ENCODE measurements at regions not wholly inside any gene's neighbourhood (a gene's known extent, or its start where the extent isn't known, plus 50 kb on each side); places are given as distances from the start of the nearest gene placed in this dataset.
A peak's percentile ranks its signal among the peaks of the same experiment; 100 is the strongest.
"Not testable (repeated sequence)": the region's sequence is repeated elsewhere in the genome, so short reads cannot be mapped to it uniquely, and the experiment has no call there.

GRCh38 chr1:219560856-219561255 lies 52.0 kb downstream of the ZC3H11B start:
- DNase-seq, result no peak

- DNase-seq, result no peak
Observed at GRCh38 chr1:219559899-219560298, 53.0 kb downstream of the ZC3H11B start.

GRCh38 chr1:219555806-219556205 lies 57.1 kb downstream of the ZC3H11B start:
- peak; percentile 58 for DNase-seq

DNA sequence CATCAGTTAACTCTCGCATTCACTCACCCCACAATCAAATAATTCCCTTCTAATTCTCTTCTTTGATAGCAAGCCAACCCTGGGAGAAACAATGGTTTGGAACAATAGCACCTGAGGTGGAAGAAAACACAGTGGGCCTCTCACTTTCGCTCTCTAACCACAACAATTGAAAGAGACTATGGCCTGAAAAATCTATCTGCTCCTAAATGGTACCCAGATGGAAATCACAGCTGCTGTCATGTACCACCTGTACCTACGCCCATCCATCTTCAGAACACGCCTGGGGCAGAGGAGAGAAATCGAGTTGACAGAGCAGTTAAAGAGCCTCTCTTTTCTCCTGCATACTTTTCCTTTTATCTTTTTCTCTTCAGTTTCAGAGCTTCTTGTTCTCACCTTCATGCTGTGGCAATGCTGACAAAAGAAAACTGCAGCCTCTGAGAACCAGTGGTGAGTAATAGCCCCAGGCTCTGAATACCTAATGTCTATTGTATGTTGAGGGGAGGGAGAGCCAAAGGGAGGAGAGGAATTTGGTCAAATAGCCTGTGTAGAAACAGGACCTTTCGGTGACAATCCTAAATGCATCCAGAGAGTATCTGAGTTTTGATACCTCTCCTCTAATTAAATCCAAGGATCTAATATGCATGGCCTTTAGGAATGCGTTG lies 57.7 kb downstream of the ZC3H11B start:
- no peak for DNase-seq

DNA sequence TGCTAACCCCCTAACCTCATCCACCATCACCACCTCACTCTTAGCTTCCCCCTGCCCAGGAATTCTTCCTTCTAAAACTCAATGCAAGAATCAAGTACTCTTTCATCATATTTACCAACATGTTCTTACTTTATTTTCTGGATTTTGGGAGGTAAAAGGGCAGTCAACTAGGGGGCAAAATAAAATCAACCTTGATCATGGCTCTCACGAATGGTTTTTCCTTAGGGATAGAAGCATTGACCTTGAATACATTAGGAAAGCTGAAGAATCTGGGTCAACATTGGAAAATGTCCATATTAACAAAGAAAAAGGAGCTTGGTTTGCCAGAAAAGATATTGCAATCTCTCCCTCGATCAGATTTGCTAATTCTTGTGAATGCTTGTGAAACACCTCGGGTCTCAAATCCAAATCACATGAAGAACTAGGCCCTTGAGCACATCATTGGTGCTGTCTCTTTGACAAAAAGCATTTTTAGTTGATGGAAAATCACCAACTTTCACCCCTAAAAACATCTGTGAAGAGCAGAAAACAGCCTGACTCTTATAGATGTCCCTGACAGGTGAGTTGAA lies 58.9 kb downstream of the ZC3H11B start:
- no peak for DNase-seq

DNA sequence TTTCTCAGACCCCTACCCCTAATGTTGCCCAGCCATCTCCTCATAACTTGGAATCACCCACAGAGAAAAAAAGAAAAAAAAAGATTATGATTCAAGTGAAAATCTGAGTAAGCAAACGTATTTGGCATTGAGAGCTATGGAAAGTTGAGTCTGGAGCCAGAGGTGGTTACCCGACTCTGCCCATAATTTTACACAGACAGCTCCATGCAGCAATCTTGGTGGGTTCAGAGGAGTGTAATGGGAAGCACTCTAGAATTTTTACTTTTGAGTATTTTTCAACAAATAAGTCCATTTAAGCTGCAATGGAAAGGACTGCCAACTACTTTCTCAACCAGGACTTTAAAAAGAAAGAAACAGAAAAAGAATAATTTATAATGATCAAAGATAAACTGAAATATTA lies 62.7 kb downstream of the ZC3H11B start:
- DNase-seq, result no peak

GRCh38 chr1:219549215-219549614 lies 63.7 kb downstream of the ZC3H11B start:
- DNase-seq, result no peak

DNA sequence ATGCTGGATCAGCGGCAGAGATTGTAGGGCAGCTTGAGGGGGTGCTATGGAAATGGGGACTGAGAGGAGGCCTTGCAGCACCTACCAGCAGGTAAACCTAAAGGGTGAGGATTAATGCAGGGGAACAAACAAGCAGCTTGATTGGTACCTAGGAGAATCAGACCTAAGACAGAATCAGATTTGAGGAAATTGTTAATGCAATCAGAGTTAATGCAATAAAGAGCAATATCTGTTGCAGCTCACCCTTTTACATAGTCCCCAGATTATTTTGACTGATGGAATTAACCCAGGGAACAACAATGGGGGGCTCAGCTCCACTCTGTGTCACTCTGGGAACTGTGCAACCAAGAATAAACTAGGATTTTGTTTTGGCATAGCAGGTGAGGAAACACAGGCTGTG lies 64.5 kb downstream of the ZC3H11B start:
- no peak for DNase-seq

DNA sequence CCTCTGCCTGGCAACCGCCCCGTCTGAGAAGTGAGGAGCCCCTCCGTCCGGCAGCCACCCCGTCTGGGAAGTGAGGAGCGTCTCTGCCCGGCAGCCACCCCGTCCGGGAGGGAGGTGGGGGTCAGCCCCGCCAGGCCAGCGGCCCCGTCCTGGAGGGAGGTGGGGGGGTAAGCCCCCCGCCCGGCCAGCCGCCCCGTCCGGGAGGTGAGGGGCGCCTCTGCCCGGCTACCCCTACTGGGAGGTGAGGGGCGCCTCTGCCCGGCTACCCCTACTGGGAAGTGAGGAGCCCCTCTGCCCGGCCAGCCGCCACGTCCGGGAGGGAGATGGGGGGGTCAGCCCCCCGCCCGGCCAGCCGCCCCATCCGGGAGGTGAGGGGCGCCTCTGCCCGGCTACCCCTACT lies 67.1 kb downstream of the ZC3H11B start:
- not testable (repeated sequence) for DNase-seq

GRCh38 chr1:219544163-219544846 lies 68.6 kb downstream of the ZC3H11B start:
- no peak for DNase-seq

GRCh38 chr1:219542828-219543518 lies 69.9 kb downstream of the ZC3H11B start:
- DNase-seq, result no peak

- DNase-seq, result no peak
Observed at GRCh38 chr1:219541946-219542345, 71.0 kb downstream of the ZC3H11B start.

DNA sequence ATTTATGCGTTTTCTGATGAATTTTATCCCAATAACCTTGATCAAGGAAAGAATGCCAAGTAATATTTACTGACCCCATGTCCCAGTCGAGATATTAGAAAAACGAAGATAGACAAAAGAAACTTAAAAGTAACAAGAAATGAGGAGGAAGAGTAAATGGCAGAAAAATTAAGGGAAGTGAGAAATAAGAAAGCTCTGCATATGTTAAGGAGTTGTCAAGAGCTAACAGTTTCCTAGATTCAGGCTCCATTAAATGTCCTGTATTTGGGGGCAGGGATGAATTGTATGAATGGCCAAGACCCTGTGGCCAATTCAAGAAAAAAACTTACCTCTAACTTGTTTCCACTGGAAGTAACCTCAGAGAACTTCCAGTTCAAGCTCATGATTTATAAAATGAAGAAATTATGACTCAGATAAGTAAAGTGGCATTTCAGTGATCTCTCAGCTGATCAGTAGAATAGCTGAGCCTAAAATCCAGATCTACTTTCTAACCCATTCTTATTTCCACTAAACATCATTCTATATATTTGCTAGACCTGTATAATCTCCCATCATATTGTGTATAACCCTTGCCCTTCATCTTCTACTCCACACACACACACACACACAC lies 73.2 kb downstream of the ZC3H11B start:
- no peak for DNase-seq

- DNase-seq, result no peak
Observed at GRCh38 chr1:219538886-219539285, 74.0 kb downstream of the ZC3H11B start.

DNA sequence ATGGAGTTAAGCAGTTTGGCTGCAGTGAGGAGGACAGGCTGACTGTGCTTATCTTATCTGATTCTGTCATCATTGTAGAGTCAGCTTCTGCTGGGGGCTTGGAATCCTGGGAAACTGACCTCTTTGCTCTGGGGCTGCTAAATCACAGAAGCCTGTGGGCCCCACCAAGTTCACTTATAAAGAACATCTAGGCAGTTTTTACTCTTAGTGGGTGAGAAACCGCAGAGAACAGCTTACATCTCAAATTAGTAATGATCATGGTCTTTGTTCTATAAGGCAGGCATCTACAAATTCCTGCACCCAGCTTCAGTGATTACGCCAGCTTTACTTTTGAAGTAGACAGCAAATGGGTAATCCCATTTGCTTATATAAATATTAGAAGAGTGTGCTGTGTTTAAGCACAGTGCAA lies 75.7 kb downstream of the ZC3H11B start:
- DNase-seq, result no peak

- DNase-seq, result no peak
Observed at GRCh38 chr1:219536038-219536437, 76.9 kb downstream of the ZC3H11B start.

DNA sequence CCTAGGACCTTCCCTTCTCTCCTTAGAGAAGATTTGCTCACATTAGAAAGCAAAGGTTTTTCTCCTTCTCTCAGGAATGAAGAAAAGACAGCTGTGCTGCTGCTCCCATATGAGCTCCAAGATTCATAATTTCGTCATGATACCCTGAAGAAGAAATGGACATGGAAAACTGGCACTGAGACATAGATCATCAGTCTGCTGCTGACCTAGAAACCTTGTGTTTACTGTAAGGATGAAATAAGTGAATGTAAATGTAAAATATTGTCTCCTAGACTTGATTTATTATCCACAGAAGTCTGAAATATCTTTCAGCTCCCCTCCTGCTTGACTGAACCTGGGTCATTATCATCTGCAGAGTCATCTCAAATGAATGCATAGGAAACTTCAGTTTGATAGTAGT lies 77.9 kb downstream of the ZC3H11B start:
- peak; percentile 37 for DNase-seq

DNA sequence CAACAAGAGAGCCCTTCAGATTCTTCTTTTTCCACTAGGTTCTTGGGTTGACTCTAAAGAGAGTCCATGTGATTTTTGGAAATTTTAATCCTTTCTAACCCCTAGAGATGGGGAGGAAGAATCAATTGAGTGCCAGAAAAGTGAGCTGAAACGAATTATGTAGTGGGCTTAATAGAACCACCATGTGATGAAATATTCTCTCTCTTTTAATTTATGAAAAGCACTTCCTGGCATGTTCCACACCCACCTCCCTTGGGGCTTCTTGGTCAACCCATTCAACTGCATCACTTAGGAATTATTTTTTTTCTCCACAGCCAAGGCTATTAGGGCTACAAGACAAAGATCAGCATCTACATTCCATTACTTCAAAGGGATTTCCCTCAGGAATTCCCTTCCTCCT lies 79.6 kb downstream of the ZC3H11B start:
- no peak for DNase-seq

DNA sequence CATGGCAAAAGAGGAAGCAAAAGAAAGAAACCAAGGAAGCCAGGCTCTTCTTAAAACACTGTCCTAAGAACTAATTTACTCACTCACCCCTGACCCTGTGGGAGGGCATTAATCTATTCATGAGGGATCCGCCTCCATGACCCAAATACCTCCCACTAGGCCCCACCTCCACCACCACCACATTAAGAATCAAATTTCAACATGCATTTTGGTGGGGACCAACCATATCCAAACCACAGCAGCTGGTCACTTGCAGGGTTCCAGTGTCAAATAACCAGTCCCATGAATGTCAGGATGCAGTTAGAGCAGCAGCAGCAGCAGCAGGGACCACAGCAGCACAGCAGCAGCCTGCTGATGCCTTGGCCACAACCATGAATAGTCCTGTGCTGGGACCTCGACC lies 83.8 kb downstream of the ZC3H11B start:
- no peak for DNase-seq

DNA sequence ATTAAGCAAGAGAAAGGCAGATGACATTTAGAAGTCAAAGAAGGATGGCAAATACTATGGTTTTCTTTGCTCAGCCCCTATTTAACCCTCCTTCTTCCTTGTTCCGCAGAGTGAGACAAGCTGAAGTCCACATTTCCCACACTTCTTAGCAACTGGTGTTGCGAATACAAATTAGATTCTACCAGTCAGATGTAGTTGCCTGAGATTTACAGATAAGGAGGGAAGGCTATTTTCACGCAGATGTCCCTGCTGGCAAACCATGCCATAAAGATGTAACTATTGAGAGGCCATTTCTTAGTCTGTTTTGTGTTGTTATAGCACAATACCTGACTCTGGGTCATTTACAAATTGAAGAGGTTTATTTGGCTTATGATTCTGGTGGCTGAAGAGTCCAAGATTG lies 84.3 kb downstream of the ZC3H11B start:
- no peak for DNase-seq

DNA sequence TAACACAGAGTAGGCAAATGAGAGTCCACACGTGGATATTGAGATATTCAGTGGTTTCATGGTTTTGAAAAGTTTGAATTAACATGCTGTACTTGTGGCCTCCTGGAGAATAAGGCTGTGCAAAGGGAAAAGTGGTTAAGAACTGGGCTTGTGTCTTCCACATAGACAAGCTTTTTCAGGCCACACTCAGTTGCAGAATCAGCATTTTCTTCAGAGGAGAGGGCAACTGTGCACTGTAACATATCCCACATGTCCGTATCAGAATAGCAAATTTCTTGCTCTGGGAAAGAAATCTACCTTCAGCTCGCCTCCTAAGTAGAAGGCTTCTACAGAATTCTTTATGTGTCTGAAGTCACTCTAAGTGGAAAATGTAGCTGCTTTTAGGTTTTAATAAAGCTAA lies 84.9 kb downstream of the ZC3H11B start:
- no peak for DNase-seq

GRCh38 chr1:219526074-219526473 lies 86.8 kb downstream of the ZC3H11B start:
- no peak for DNase-seq

DNA sequence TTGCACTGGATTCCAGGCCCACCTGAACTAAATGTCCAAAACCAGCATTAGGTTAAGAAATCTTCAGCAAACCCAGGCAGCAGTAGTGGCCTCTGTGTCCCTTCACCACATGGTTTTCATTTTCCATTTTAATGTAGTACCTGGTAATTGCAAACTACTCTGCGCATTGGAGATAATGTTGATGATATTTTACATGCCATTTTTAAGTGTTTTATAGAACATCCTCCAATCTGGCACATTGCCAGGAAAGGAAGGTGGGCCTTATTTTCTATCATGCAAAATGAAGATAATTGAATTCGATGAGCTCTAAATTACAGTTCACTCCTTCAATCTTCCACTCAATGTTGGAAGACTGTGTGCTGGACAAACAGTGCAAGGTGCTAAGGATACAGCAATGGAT lies 89.5 kb downstream of the ZC3H11B start:
- DNase-seq, result no peak

Measured in hindlimb muscle (tissue), 1 donor.